HG02870 (cell line): ENCODE measurements at regions not wholly inside any gene's neighbourhood (a gene's known extent, or its start where the extent isn't known, plus 50 kb on each side); places are given as distances from the start of the nearest gene placed in this dataset.

Experiments used
- ATAC-seq: cut with Tn5 transposase; IDR thresholded peaks from one replicate; pipeline ENCODE4 v1.9.1; 2021; ENCODE audit warnings: mild to moderate bottlenecking, moderate library complexity; ENCODE audit not compliant: unreplicated experiment

GRCh38 chr4:17336986-17337385 lies 174.9 kb downstream of the QDPR start:
- no peak for ATAC-seq

- peak; percentile 92 for ATAC-seq
Measured at GRCh38 chr4:17336524-17336961, 175.3 kb downstream of the QDPR start.

DNA sequence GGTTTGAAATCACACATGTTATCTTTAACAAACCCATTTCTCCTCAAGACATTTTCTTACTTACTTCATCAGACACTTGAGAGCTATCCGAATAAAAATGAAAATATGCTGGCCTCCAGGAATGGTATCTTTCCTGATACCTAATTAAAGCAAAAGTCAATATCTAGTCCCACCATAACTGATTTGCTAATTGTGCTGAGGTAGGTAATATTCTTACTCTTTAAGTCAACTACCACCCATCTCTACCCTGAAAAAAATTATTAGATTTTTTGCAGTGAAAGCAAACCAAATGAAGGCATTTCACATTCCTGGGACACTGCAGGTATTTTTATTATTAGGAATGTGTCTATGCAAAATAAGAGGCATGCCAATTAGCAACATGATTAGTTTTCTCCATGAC lies 175.8 kb downstream of the QDPR start:
- no peak for ATAC-seq

GRCh38 chr4:17335371-17335770 lies 176.5 kb downstream of the QDPR start:
- no peak for ATAC-seq

DNA sequence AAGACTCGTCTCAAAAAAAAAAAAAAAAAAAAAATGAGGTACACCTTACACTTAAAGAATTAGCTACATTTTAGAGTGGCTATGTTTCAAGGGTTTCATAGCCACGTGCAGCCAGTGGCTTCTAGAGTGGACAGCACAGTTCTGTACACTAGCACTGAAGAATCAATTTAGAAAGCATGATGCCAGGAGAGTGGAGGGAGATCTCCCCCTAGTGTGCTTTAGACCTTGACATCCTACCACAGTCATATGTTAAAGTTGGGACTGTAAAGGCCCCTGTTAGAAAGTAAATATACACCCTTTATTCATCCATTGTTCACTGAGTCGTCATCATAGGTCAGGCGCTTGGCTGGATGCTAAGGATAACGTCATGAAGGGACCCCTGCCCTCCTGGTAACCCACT lies 179.4 kb downstream of the QDPR start:
- ATAC-seq: no peak

DNA sequence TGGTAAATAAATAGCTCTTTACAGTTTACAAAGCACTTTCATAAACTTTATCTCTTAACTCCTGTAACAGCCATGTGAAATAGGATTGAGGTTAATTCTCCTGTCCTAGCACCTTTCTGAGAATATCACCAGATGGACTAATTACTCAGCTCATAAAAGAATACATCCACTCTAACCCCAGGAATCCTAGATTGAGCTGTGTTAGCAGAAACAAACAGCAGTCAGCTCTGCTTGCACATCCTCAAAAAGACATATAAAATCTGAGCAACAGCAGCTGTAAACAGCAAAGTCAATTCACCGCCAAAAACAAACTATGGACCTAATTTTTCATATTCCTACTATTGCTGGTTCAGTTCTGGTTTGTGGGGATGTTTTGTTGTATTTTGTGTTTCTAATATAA lies 182.8 kb downstream of the QDPR start:
- no peak for ATAC-seq

DNA sequence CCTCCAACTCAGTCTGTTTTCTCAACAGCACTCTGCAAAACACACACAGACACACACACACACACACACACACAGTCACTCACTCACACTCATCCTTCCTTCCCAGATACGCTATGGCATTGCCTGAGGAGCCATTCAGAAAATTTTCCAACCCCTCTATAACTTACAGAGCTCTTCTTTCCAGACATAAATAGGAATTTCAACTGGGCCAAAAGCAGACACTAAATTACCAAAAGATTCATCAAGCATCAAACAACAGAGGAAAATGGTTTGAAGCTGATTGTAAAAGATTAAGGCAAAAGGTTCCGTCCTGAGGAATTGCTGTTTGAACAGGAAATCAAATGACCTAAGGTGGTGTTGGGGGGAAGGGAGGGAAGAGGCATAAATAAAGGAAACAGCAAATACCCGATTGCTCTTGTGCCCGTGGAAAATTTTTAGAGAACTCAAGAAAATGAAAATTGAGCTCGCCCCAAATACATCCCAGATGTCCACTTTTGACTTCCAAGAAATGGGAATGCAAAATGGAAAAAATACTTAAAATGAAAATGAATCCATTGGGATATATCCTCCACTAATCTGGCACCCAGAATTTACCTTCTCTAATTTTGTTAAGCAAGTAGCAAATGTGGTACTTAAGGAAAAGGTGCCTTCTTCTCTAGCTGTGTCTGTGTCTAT lies 183.6 kb downstream of the QDPR start:
- ATAC-seq: no peak

GRCh38 chr4:17327591-17327990 lies 184.3 kb downstream of the QDPR start:
- ATAC-seq: no peak

- ATAC-seq: no peak
Measured at GRCh38 chr4:17326756-17327155, 185.1 kb downstream of the QDPR start.

DNA sequence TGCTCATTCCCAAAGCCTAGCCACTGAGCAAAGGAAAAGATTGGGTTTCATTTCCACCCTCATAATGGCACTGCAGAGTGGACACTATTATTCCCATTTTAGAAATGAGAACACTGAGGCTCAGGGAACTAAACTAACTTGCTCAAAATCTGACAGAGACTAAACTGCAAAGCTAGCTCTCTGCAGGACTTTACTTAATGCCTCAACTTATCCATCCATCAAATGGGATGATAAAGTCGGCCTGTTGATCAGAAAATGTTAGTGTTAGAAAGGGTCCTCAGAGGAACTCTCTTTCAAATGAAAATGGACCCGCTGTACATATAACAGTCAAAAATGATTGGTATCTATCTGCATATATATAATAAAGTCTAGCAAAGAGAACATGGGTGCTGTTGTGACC lies 186.8 kb downstream of the QDPR start:
- no peak for ATAC-seq

DNA sequence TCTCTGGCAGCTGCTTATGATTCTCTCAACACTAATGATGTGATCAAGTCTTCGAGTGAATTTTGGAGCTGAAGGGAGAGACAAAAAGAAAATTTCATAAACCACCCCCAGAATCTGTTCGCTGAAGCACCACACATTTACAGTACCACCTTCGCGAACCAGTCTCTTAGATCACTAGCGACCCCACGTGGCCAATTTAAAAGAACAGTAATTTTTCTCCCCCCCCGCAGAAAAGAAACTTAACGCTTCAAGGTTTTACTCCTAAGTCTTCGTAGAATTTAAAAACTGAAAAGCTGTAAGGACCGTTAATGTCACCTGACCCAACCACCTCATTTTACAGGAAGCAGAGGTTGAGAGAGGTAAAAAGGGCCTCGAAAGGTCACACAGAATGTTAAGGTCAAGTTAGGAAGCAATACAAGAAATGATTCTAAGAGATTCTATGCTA lies 187.5 kb downstream of the QDPR start:
- ATAC-seq: no peak

DNA sequence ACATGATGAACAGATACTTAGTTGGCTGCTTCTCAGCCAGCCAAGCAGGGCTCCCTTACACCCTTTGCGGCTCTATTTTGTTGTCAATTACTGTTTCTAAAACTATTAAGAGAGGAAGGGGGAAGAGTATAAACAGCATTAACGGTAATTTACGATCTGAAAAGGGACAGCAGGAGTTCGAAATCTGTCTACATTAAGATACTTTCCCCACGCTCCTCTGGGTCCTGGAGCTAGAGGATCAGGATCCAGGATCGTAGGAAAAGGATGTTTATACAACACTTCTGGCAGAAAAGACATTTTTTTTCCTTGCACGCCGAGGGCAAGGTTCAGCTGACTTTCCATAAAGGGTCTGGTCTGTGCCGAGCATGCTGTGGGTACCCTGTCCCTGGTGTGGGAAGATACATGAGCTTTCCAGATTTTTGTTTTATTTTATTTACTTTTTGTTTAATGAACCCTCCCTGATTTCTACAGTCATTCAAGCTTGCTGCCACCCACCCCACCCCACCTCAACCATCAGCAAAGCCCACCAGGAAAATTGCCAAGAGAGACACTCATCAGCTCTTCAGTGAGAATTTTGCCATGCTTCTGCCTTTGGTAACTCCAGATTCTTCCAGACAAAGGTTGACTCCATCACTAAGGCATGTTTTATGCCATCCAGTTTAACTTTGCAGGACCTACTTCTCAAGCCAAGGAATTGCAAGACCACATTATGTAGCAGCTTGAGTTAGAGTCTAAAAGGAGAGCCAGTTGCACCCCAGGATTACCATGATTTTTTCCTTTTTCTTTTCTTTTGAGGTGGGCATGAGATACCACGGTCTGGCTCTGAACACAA lies 188.1 kb downstream of the QDPR start:
- no peak for ATAC-seq

DNA sequence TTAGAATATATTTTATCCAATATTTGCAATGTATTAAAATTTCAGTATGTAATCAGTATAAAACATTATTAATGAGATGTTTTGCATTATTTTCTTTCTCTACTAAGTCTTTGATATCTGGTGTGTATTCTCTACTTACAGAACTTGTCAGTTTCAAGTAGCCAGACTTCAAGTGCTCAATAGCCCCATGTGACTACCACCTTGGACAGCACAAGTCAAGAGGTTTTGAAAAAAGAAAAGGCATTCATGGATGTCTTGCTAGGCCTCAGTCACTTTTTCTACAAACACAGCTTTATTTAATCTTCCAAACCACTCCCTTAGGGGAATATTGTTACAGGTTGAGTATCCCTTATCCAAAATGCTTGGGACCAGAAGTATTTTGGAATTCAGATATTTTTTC lies 189.4 kb downstream of the QDPR start:
- no peak for ATAC-seq

- ATAC-seq: no peak
Measured at GRCh38 chr4:17320046-17320445, 191.8 kb downstream of the QDPR start.

- ATAC-seq: no peak
Measured at GRCh38 chr4:17317526-17317925, 194.4 kb downstream of the QDPR start.

DNA sequence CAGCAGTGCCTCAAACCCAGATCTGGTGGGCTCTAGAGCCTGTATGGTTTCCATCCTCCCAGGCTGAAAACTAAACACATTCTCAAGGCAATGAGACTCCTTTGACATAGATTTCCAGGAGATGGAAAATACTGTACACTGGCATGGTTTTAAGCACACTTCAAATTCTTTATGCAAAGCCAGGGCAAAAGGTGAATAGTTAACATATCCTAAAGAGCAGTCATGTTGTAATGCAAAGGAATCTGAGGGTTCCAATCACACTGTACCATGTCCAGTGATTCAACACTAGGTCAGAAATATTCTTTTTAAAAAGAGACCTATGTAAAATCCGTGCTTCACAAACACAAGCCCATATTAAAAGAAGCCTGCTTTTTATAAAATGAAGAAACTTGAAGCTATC lies 195.3 kb downstream of the QDPR start:
- no peak for ATAC-seq

GRCh38 chr4:17315459-17315858 lies 196.4 kb downstream of the QDPR start:
- ATAC-seq: no peak

DNA sequence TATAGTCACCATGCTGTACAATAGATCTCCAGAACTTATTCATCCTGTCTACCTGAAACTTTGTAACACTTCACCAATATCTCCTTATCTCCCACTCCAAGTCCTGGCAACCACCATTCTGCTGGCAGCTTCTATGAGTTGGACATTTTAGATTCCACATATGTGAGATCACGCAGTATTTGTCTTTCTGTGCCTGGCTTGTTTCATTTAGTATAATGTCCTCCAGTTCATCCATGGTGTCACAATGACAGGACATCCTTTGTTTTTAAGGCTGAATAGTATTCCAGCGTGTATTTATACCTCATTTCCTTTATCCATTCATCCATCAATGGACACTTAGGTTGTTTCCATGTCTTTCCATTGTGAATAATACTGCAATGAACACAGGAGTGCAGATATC lies 198.7 kb downstream of the QDPR start:
- no peak for ATAC-seq

DNA sequence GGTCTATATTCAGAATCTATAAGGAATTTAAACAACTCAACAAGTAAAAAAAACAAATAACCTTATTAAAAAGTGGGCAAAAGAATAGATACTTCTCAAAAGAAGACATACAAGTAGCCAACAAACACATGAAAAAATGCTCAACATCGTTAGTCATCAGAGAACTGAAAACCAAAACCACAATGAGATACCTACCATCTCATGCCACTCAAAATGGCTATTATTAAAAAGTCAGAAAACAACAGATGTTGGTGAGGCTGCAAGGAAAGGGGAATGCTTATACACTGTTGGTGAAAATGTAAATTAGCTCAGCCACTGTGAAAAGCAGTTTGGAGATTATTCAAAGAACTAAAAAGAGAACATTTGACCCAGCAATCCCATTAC lies 201.6 kb downstream of the QDPR start:
- peak; percentile 56 for ATAC-seq

DNA sequence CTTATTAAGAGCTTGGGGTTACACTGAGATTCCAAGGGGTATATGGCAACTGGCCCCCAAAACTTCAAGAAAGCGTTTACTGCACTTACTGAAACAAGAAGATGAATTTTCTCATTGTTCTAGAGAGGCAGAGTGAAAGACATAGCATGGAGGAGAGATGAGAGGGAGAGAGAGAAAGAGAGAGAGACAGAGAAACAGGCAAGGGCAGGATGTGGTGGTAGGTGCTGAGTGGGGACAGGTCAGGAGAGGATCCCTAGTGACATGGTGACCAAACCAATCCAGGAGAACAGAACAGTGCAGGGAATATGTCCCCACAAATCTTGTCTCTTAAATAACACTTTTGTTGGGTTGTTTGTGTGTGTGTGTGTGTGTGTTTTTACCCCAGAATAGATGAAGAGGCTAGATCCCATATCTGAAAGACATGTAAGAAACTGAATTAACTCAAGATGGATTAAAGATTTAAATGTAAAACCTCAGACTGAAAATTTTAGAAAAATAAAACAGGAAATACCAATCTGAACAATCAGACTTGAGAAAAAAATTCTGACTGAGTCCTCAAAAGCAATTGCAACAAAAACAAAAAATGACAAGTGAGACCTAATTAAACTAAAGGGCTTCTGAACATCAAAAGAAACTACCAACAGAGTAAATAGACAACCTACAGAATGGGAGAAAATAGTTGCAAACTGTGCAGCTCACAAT lies 202.2 kb downstream of the QDPR start:
- no peak for ATAC-seq

- no peak for ATAC-seq
Measured at GRCh38 chr4:17301869-17302268, 210.0 kb downstream of the QDPR start.

GRCh38 chr4:17301266-17301665 lies 210.6 kb downstream of the QDPR start:
- no peak for ATAC-seq
